Caco-2 (cell line): ENCODE measurements at regions not wholly inside any gene's neighbourhood (a gene's known extent, or its start where the extent isn't known, plus 50 kb on each side); places are given as distances from the start of the nearest gene placed in this dataset.

ENCODE experiments used
- BruUV-seq: library from RNA; stranded (reverse); fragments of 400-500 nt; replicated peaks from 2 replicates; lab custom pipeline; 2021; lab: Mats Ljungman, UMichigan
- CTCF ChIA-PET: fragments of 300-600 bp; sonication (Branson Sonifier 250); formaldehyde crosslinking; loops from one replicate; lab custom pipeline; 2022; ENCODE audit warnings: antibody characterized with exemption; lab: Charles Lee
- POLR2A ChIA-PET: fragments of 300-600 bp; sonication (Branson Sonifier 250); formaldehyde crosslinking; loops from one replicate; lab custom pipeline; 2022; ENCODE audit warnings: antibody characterized with exemption; lab: Charles Lee
- DNase-seq, 2 experiments: peaks; one replicate each; pipeline versions ENCODE4 v3.0.0 to v3.0.0-alpha.2; 2020 to 2022
- H3K27me3 ChIP-seq: replicated peaks from 2 replicates; pipeline ENCODE4 v1.6.0; 2011; ENCODE audit warnings: low read length; ENCODE audit not compliant: control insufficient read depth, insufficient read depth
- H3K36me3 ChIP-seq: 2 replicates; pipeline ENCODE4 v1.5.1; 2011; ENCODE audit warnings: low read length; ENCODE audit not compliant: control insufficient read depth, insufficient read depth
- H3K4me1 ChIP-seq: fragments of 250-450 bp; sonication (Bioruptor Pico); 2 replicates; pipeline ENCODE4 v1.5.1; 2020; ENCODE audit warnings: mild to moderate bottlenecking
- H3K4me3 ChIP-seq: 2 replicates; pipeline ENCODE4 v1.5.1; 2011; ENCODE audit warnings: low read depth, mild to moderate bottlenecking, control low read depth, low read length
- H3K9me3 ChIP-seq: fragments of 250-450 bp; sonication (Bioruptor Pico); 2 replicates; pipeline ENCODE4 v1.5.1; 2020; ENCODE audit warnings: mild to moderate bottlenecking, moderate library complexity
- H3K27ac Mint-ChIP-seq: one replicate; pipeline ENCODE4 v1.8.0; 2022; ENCODE audit warnings: mixed read lengths; ENCODE audit not compliant: unreplicated experiment
- H3K27me3 Mint-ChIP-seq: one replicate; pipeline ENCODE4 v1.8.0; 2022; ENCODE audit warnings: mixed read lengths; ENCODE audit not compliant: insufficient read depth, unreplicated experiment
- H3K36me3 Mint-ChIP-seq: one replicate; pipeline ENCODE4 v1.8.0; 2022; ENCODE audit warnings: mild to moderate bottlenecking, mixed read lengths; ENCODE audit not compliant: insufficient read depth, unreplicated experiment
- H3K4me1 Mint-ChIP-seq: one replicate; pipeline ENCODE4 v1.8.0; 2022; ENCODE audit warnings: low read depth, mixed read lengths; ENCODE audit not compliant: unreplicated experiment
- H3K4me3 Mint-ChIP-seq: one replicate; pipeline ENCODE4 v1.8.0; 2022; ENCODE audit warnings: mild to moderate bottlenecking, moderate library complexity, mixed read lengths; ENCODE audit not compliant: unreplicated experiment
- H3K9me3 Mint-ChIP-seq: one replicate; pipeline ENCODE4 v1.8.0; 2022; ENCODE audit warnings: mixed read lengths; ENCODE audit not compliant: unreplicated experiment
- CTCF ChIP-seq, 2 experiments: fragments of 200-600 bp in 1 of 2; IDR thresholded peaks; 1 replicate in 1 of 2; 2 replicates in 1 of 2; pipeline versions ENCODE4 v1.5.1 to v1.8.0; 2011 to 2022; ENCODE audit warnings: antibody characterized with exemption in 1 of 2, control low read depth in 1 of 2, inconsistent platforms in 1 of 2, low read depth in 1 of 2, low read length in 1 of 2, mild to moderate bottlenecking in 1 of 2, moderate library complexity in 1 of 2; ENCODE audit not compliant: insufficient read depth in 1 of 2, severe bottlenecking in 1 of 2, unreplicated experiment in 1 of 2
- intact Hi-C: fragments of 100-400 bp; cut with micrococcal nuclease; formaldehyde crosslinking; loops from one replicate; pipeline ENCODE4 v1.10.0; 2022; ENCODE audit not compliant: unreplicated experiment

GRCh38 chr22:47710135-47710534 lies 947.7 kb downstream of the TBC1D22A start:
- Histone ChIP-seq H3K9me3 (no peaks in the 10 kb centered on the region), H3K4me3 (no peak overlapping the region), H3K4me1 (no peaks in the 10 kb centered on the region), H3K27me3 (no peaks in the 10 kb centered on the region), H3K36me3 (peaks cover 2% of the 10 kb centered on the region; the same call in 1 of the 2 replicates)
- no peak for DNase-seq
- Mint-ChIP-seq H3K27ac (no peak overlapping the region), H3K27me3 (no peaks in the 10 kb centered on the region), H3K4me3 (no peak overlapping the region), H3K36me3 (peaks cover 12% of the 10 kb centered on the region), H3K9me3 (no peaks in the 10 kb centered on the region), H3K4me1 (no peaks in the 10 kb centered on the region)
- no peak for TF ChIP-seq CTCF (IDR thresholded peaks at IDR 0.05; ENCODE audit: insufficient read depth in 1 of 2, low read depth in 1 of 2, low read length in 1 of 2, severe bottlenecking in 1 of 2, unreplicated experiment in 1 of 2)
- intact Hi-C loops = no loop called here
- POLR2A ChIA-PET = no interaction called here
- CTCF ChIA-PET = no interaction called here
- no TSS peak for BruUV-seq

- TF ChIP-seq CTCF (IDR thresholded peaks at IDR 0.05; ENCODE audit: insufficient read depth in 1 of 2, low read depth in 1 of 2, low read length in 1 of 2, severe bottlenecking in 1 of 2, unreplicated experiment in 1 of 2) = no peak
- H3K4me1 Mint-ChIP-seq = no peaks in the 10 kb centered on the region
- BruUV-seq = no TSS peak
- H3K27ac Mint-ChIP-seq = no peak overlapping the region
- POLR2A ChIA-PET = no interaction called here
- H3K4me3 Mint-ChIP-seq = no peak overlapping the region
- H3K36me3 ChIP-seq = no peaks in the 10 kb centered on the region
- no peaks in the 10 kb centered on the region for H3K9me3 ChIP-seq
- no peaks in the 10 kb centered on the region for H3K4me1 ChIP-seq
- intact Hi-C loops = no loop called here
- H3K27me3 Mint-ChIP-seq = no peaks in the 10 kb centered on the region
- H3K9me3 Mint-ChIP-seq = no peaks in the 10 kb centered on the region
- peaks cover 9% of the 10 kb centered on the region for H3K36me3 Mint-ChIP-seq
- DNase-seq = no peak
- CTCF ChIA-PET = no interaction called here
- H3K27me3 ChIP-seq = no peaks in the 10 kb centered on the region
- no peak overlapping the region for H3K4me3 ChIP-seq
These were observed 942.9 kb downstream of the TBC1D22A start for GRCh38 chr22:47705350-47705749.

GRCh38 chr22:47698906-47699305 lies 936.5 kb downstream of the TBC1D22A start:
- Mint-ChIP-seq H3K4me3 (no peak overlapping the region), H3K4me1 (no peaks in the 10 kb centered on the region), H3K27me3 (no peaks in the 10 kb centered on the region), H3K27ac (no peak overlapping the region), H3K9me3 (no peaks in the 10 kb centered on the region), H3K36me3 (no peaks in the 10 kb centered on the region)
- Histone ChIP-seq H3K27me3 (no peaks in the 10 kb centered on the region), H3K4me1 (peaks cover 3% of the 10 kb centered on the region; the same call in 1 of the 2 replicates), H3K9me3 (no peaks in the 10 kb centered on the region), H3K4me3 (no peak overlapping the region), H3K36me3 (no peaks in the 10 kb centered on the region)
- no peak for DNase-seq
- ChIA-PET POLR2A (no interaction called here), CTCF (no interaction called here)
- intact Hi-C loops = no loop called here
- TF ChIP-seq CTCF (IDR thresholded peaks at IDR 0.05; ENCODE audit: insufficient read depth in 1 of 2, low read depth in 1 of 2, low read length in 1 of 2, severe bottlenecking in 1 of 2, unreplicated experiment in 1 of 2) = no peak
- no TSS peak for BruUV-seq
